Spleen (tissue), 11 donors: ENCODE measurements at regions not wholly inside any gene's neighbourhood (a gene's known extent, or its start where the extent isn't known, plus 50 kb on each side); places are given as distances from the start of the nearest gene placed in this dataset.

Experiments used
- DNase-seq: peaks from one replicate; pipeline ENCODE4 v3.0.0-alpha.2; 2020
- H3K27ac ChIP-seq, 8 donors: fragments of 200-600 bp; sonication (generic) in 7 of 8; 1 replicate in 4 of 8; 2 replicates in 4 of 8; pipeline versions ENCODE4 v1.5.0 to v1.8.0; 2016 to 2021; ENCODE audit warnings: inconsistent platforms in 4 of 8, mild to moderate bottlenecking in 4 of 8, moderate library complexity in 1 of 8
- H3K27me3 ChIP-seq, 7 donors: fragments of 200-600 bp; sonication (generic) in 6 of 7; replicated peaks in 1 of 7; 1 replicate in 4 of 7; 2 replicates in 3 of 7; pipeline versions ENCODE4 v1.5.0 to v1.8.0; 2016 to 2021; ENCODE audit warnings: inconsistent platforms in 3 of 7, mild to moderate bottlenecking in 1 of 7
- H3K36me3 ChIP-seq, 6 donors: fragments of 200-600 bp; sonication (generic) in 5 of 6; 1 replicate in 4 of 6; 2 replicates in 2 of 6; pipeline versions ENCODE4 v1.5.0 to v1.8.0; 2016 to 2021; ENCODE audit warnings: inconsistent platforms in 2 of 6
- H3K4me1 ChIP-seq, 6 donors: fragments of 200-600 bp; sonication (generic) in 5 of 6; 1 replicate in 3 of 6; 2 replicates in 3 of 6; pipeline versions ENCODE4 v1.5.0 to v1.8.0; 2016 to 2021; ENCODE audit warnings: inconsistent platforms in 3 of 6
- H3K4me3 ChIP-seq, 8 donors: fragments of 200-600 bp; sonication (generic) in 7 of 8; 1 replicate in 4 of 8; 2 replicates in 4 of 8; pipeline versions ENCODE4 v1.5.0 to v1.8.0; 2016 to 2021; ENCODE audit warnings: inconsistent platforms in 4 of 8, mild to moderate bottlenecking in 4 of 8, moderate library complexity in 2 of 8
- H3K9me3 ChIP-seq, 8 donors: fragments of 200-600 bp; sonication (generic) in 7 of 8; 1 replicate in 4 of 8; 2 replicates in 4 of 8; pipeline versions ENCODE4 v1.5.0 to v1.8.0; 2016 to 2021; ENCODE audit warnings: inconsistent platforms in 4 of 8
- POLR2A ChIP-seq, 3 donors: fragments of 450-650 bp; IDR thresholded peaks; one replicate each; pipeline ENCODE4 v1.5.1; 2017; ENCODE audit warnings: antibody characterized with exemption in 3 of 3, mild to moderate bottlenecking in 1 of 3
- POLR2AphosphoS5 ChIP-seq, 3 donors: sonication (generic); formaldehyde crosslinking; IDR thresholded peaks; one replicate each; pipeline ENCODE4 v1.5.1; 2017; ENCODE audit warnings: antibody characterized with exemption in 3 of 3
- WGBS, 5 donors: extraction: QIAGEN DNeasy Blood & Tissue Kit in 3 of 5; methylation state at CpG; one replicate each; pipeline versions ENCODE4 v1.1.5 to v1.1.7; 2013 to 2018; 5-methylcytosine and 5-hydroxymethylcytosine counted together
- intact Hi-C: fragments of 100-400 bp; cut with DNase I; formaldehyde crosslinking; loops from one replicate; pipeline ENCODE4 v1.15.0; 2023; ENCODE audit warnings: low total_unique reads
- TF ChIP-seq, protein P1 (sequence below), 11 experiments: fragments of 200-600 bp in 7 of 11; fragments of 450-650 bp in 4 of 11; sonication (generic) in 4 of 11; IDR thresholded peaks in 8 of 11; conservative IDR thresholded peaks in 3 of 11; 1 replicate in 7 of 11; 2 replicates in 4 of 11; pipeline versions ENCODE4 v1.4.0 to v1.8.0; 2016 to 2021; ENCODE audit warnings: antibody characterized with exemption in 11 of 11, inconsistent platforms in 4 of 11, mild to moderate bottlenecking in 1 of 11
- donor health status: healthy with polysubstance abuse.
- donor health status: DM: no; HTN: no; CAD: no; lungs with moderate emphysema.
- donor health status: DM: no; HTN: no; CAD: no.
- donor health status: Bipolar disorder and iron deficiency.
- donor health status: healthy.
- donor health status: DM: no; HTN: no; CAD: no.
- donor health status: DM: yes; HTN: yes; CAD: no.

DNA sequence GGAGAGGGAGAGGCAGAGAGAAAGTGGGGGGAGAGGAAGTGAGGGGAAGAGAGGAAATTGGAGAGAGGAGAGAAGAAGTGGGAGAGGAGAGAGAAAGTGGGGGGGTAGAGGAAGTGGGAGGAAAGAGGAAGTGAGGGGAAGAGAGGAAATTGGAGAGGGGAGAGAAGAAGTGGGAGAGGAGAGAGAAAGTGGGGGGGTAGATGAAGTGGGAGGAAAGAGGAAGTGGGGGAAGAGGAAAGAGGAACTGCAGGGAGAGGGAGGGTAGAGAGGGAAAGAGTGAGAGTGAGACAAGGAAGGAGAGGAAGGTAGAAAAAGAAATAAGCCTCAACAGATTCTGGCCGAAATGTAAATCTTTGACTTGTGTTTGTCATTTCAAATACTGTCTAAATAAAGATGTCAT, 146.6 kb downstream of the KLF12 start:
- H3K27ac ChIP-seq = peak overlapping the region in 1 of 8 donors; percentile 39
- DNase-seq = no peak
- H3K36me3 ChIP-seq = peaks cover 0 to 14% (median 0%) of the 10 kb centered on the region in 6 donors
- TF ChIP-seq POLR2AphosphoS5 (IDR thresholded peaks at IDR 0.05) (no peak), POLR2A (IDR thresholded peaks at IDR 0.05) (no peak)
- TF ChIP-seq, protein P1, sequence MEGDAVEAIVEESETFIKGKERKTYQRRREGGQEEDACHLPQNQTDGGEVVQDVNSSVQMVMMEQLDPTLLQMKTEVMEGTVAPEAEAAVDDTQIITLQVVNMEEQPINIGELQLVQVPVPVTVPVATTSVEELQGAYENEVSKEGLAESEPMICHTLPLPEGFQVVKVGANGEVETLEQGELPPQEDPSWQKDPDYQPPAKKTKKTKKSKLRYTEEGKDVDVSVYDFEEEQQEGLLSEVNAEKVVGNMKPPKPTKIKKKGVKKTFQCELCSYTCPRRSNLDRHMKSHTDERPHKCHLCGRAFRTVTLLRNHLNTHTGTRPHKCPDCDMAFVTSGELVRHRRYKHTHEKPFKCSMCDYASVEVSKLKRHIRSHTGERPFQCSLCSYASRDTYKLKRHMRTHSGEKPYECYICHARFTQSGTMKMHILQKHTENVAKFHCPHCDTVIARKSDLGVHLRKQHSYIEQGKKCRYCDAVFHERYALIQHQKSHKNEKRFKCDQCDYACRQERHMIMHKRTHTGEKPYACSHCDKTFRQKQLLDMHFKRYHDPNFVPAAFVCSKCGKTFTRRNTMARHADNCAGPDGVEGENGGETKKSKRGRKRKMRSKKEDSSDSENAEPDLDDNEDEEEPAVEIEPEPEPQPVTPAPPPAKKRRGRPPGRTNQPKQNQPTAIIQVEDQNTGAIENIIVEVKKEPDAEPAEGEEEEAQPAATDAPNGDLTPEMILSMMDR (IDR thresholded peaks at IDR 0.05 in 8 of 11, conservative IDR thresholded peaks at IDR 0.05 in 3 of 11) = no peak
- WGBS, 5 donors = 71 to 90% (median 83%) methylated on average over 1 of the region's 1 CpG
- no peaks in the 10 kb centered on the region for H3K27me3 ChIP-seq
- no peak overlapping the region for H3K4me3 ChIP-seq
- peaks cover 0 to 6% (median 0%) of the 10 kb centered on the region in 8 donors for H3K9me3 ChIP-seq
- intact Hi-C loops = no loop called here
- peaks cover 0 to 66% (median 4%) of the 10 kb centered on the region in 6 donors for H3K4me1 ChIP-seq

DNA sequence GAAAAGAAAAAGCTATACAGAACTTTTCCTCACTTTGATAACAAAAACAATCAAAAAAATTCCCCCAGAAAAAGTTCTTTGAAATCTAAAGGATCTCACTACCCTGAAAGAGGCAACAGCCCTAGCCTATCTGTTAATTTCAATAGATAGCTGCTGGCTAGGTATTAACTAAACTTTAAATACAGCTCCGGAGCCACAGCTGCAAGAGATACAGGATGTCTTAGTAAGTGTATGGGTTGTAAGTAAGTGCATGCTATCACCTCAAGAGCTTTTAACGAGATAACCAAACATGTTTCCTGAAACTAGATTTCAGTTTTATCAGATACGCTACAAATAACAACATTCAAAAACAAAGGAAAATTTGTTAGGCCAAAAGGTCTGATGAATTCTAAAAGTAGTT, 148.4 kb downstream of the KLF12 start:
- TF ChIP-seq POLR2AphosphoS5 (IDR thresholded peaks at IDR 0.05) = no peak
- no peak for TF ChIP-seq POLR2A (IDR thresholded peaks at IDR 0.05)
- TF ChIP-seq, protein P1 (IDR thresholded peaks at IDR 0.05 in 8 of 11, conservative IDR thresholded peaks at IDR 0.05 in 3 of 11) = no peak
- H3K4me3 ChIP-seq = no peak overlapping the region
- peak overlapping the region in 1 of 8 donors; percentile 27 for H3K27ac ChIP-seq
- no peaks in the 10 kb centered on the region for H3K27me3 ChIP-seq
- peaks cover 0 to 14% (median 0%) of the 10 kb centered on the region in 6 donors for H3K36me3 ChIP-seq
- 49 to 71% (median 65%) methylated on average over 3 of the region's 3 CpGs for WGBS, 5 donors
- DNase-seq = no peak
- H3K4me1 ChIP-seq = peaks cover 0 to 48% (median 0%) of the 10 kb centered on the region in 6 donors
- H3K9me3 ChIP-seq = peaks cover 0 to 6% (median 0%) of the 10 kb centered on the region in 8 donors
- intact Hi-C loops = no loop called here

DNA sequence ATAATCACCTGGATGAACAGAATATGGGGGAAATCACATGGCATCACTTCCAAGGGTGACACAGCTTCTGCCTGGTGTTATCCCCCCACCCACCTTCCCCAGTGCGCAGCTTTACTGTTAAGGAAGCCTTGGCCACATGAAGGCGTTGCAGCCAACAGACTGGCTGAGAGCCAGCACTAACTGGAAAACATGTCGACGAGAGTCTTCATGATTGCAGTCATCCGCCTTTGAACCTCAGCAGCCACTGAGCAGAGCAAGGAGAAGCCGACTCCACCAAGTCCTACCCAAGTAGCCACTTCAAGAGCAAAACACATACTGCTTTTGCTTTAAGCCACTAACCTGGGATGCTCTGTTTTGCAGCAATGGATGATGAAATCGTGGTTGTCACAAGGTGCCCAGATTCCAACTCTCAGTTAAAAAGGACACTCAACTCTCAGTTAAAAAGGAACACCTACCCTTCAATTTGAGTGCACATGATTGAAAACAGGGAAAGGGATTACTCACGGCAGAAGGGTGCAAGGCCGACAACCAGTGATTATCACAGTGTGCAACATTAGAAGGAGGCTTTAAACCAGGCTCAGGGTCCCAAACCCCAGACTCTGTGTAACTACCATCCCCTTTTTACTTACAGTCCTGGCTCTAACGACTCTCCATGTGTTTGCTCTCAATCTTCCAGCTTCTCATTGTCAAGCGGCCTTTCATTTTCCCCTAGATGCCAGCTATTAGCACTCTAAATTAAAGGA, 149.1 kb downstream of the KLF12 start:
- Histone ChIP-seq H3K27me3 (no peaks in the 10 kb centered on the region), H3K4me3 (no peak overlapping the region), H3K27ac (peak overlapping the region in 2 of 8 donors; percentile 27 to 29), H3K4me1 (peaks cover 0 to 42% (median 0%) of the 10 kb centered on the region in 6 donors), H3K9me3 (peaks cover 0 to 6% (median 0%) of the 10 kb centered on the region in 8 donors), H3K36me3 (peaks cover 0 to 14% (median 0%) of the 10 kb centered on the region in 6 donors)
- intact Hi-C loops = no loop called here
- 85 to 92% (median 88%) methylated on average over 11 of the region's 11 CpGs for WGBS, 5 donors
- DNase-seq = no peak
- peak in 1 of 3 donors; percentile 27 for TF ChIP-seq POLR2AphosphoS5 (IDR thresholded peaks at IDR 0.05)
- TF ChIP-seq POLR2A (IDR thresholded peaks at IDR 0.05) = no peak

DNA sequence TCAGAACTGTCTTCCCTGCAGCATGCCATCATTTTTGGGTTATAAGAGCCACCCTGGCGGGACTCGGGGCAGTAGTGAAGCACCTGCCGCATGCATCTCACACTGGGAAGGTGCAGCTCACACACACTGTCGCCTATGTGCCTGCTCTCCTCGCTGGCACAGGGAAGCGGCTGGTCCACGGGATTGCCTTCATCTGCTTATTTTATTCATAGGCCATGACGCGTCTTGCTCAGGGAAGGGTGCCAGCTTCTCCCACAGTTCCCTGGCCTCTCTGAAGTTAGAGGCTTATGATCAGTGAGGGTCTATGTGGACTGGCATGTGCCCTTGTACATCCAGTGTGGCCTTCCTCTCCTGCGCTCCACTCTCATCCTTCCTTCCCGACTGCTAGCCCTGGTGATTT, 150.0 kb downstream of the KLF12 start:
- intact Hi-C loops = no loop called here
- WGBS, 5 donors = 92 to 97% (median 94%) methylated on average over 8 to 11 of the region's 11 CpGs
- TF ChIP-seq POLR2A (IDR thresholded peaks at IDR 0.05) (no peak), POLR2AphosphoS5 (IDR thresholded peaks at IDR 0.05) (peak in 1 of 3 donors; percentile 15)
- Histone ChIP-seq H3K9me3 (peaks cover 0 to 6% (median 0%) of the 10 kb centered on the region in 8 donors), H3K4me3 (no peak overlapping the region), H3K4me1 (peaks cover 0 to 35% (median 0%) of the 10 kb centered on the region in 6 donors), H3K27ac (no peak overlapping the region), H3K27me3 (no peaks in the 10 kb centered on the region), H3K36me3 (peaks cover 0 to 14% (median 0%) of the 10 kb centered on the region in 6 donors)
- no peak for DNase-seq

DNA sequence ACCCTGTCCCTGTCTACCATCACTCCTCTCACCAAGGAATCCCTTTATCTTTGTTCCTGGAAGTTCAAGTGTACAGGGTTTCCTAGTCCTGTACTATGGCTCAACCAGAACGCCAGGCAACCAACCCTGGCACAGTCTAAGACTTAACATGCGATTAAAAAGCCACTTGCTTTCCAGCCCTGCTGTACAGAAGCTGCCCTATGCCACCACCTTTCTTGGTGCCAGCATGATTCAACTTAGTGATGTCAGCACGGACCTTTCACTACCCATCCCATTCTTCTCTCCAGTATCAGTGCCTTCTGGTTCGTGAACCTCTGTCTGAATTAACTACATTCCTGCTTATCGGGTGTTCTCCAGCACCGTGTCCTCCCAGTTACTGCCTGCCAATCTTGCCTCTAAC, 151.1 kb downstream of the KLF12 start:
- Histone ChIP-seq H3K27ac (no peak overlapping the region), H3K27me3 (no peaks in the 10 kb centered on the region)
- 84 to 96% (median 88%) methylated on average over 6 of the region's 6 CpGs for WGBS, 5 donors

More for the DNA sequence above, 151.1 kb downstream of the KLF12 start:
- TF ChIP-seq POLR2A (IDR thresholded peaks at IDR 0.05) = no peak
- no peak for TF ChIP-seq POLR2AphosphoS5 (IDR thresholded peaks at IDR 0.05)
- TF ChIP-seq, protein P1 (IDR thresholded peaks at IDR 0.05 in 8 of 11, conservative IDR thresholded peaks at IDR 0.05 in 3 of 11) = no peak
- no peak for DNase-seq
- H3K36me3 ChIP-seq = peaks cover 0 to 14% (median 0%) of the 10 kb centered on the region in 6 donors
- H3K9me3 ChIP-seq = peaks cover 0 to 6% (median 0%) of the 10 kb centered on the region in 8 donors
- intact Hi-C loops = no loop called here
- peaks cover 0 to 24% (median 0%) of the 10 kb centered on the region in 6 donors for H3K4me1 ChIP-seq
- no peak overlapping the region for H3K4me3 ChIP-seq
